ENCODE measurements at regions not wholly inside any gene's neighbourhood (a gene's known extent, or its start where the extent isn't known, plus 50 kb on each side); places are given as distances from the start of the nearest gene placed in this dataset.

- no peak for TF ChIP-seq POLR2AphosphoS5 (IDR thresholded peaks at IDR 0.05)
- TF ChIP-seq CTCF (IDR thresholded peaks at IDR 0.05): no peak
- TF ChIP-seq POLR2A (IDR thresholded peaks at IDR 0.05): no peak
Observed at GRCh38 chr5:4207486-4207885, 611.9 kb downstream of the IRX1 start.
